ENCODE measurements at regions not wholly inside any gene's neighbourhood (a gene's known extent, or its start where the extent isn't known, plus 50 kb on each side); places are given as distances from the start of the nearest gene placed in this dataset.
A peak's percentile ranks its signal among the peaks of the same experiment; 100 is the strongest.

DNA sequence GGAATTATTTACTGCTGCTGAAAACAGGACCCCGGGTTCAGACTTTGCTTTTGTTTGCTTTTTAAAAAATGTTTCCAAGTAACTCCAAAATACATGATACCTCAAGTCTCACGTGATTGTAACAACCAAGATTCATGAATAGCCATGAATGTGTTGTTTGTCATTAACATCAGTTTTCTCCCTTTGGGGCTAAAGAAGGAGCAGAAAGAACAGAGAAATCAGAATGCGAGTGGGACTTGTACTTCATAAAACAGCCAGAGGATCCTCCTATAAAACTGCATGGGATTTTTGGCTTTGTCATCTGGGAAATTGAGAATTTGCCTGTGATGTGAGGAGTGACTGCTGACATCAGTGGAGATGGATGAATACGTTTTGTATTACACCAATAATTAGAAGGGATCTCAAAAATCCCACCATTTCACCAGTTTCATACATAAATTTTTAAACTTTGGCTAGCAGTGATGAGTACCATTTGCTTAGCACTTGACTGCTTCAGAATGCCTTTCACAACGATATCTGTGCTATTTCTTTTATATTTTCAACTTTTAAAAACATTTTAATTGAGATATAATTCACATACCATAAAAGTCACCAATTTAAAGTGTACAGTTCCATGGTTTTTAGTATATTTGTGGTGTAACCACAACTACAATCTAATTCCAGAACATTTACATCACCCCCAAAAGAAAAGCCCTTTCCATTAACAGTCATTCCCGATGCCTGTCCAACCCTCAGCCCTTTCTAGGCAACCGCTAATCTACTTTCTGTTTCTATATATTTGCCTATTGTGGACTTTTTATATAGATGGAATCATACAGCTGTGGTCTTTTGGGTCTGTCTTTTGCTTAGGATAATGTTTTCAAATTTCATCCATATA, 126.9 kb upstream of the ANKRD55 start:
- no peaks in the 10 kb centered on the region for H3K9me3 ChIP-seq
- H3K4me3 ChIP-seq, result no peak overlapping the region
- TF ChIP-seq, protein P1, sequence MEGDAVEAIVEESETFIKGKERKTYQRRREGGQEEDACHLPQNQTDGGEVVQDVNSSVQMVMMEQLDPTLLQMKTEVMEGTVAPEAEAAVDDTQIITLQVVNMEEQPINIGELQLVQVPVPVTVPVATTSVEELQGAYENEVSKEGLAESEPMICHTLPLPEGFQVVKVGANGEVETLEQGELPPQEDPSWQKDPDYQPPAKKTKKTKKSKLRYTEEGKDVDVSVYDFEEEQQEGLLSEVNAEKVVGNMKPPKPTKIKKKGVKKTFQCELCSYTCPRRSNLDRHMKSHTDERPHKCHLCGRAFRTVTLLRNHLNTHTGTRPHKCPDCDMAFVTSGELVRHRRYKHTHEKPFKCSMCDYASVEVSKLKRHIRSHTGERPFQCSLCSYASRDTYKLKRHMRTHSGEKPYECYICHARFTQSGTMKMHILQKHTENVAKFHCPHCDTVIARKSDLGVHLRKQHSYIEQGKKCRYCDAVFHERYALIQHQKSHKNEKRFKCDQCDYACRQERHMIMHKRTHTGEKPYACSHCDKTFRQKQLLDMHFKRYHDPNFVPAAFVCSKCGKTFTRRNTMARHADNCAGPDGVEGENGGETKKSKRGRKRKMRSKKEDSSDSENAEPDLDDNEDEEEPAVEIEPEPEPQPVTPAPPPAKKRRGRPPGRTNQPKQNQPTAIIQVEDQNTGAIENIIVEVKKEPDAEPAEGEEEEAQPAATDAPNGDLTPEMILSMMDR (IDR thresholded peaks at IDR 0.05), result no peak
- H3K27me3 ChIP-seq, result no peaks in the 10 kb centered on the region
- peaks cover 0 to 20% of the 10 kb centered on the region in 2 donors for H3K4me1 ChIP-seq
- H3K27ac ChIP-seq, result no peak overlapping the region
- no peak for DNase-seq (ENCODE audit: low spot score)
- H3K36me3 ChIP-seq, result no peaks in the 10 kb centered on the region

GRCh38 chr5:56358703-56359681, 125.9 kb upstream of the ANKRD55 start:
- TF ChIP-seq, protein P1 (IDR thresholded peaks at IDR 0.05), result no peak
- DNase-seq (ENCODE audit: low spot score), result peak; percentile 62
- H3K36me3 ChIP-seq, result no peaks in the 10 kb centered on the region
- peaks cover 0 to 20% of the 10 kb centered on the region in 2 donors for H3K4me1 ChIP-seq
- H3K4me3 ChIP-seq, result no peak overlapping the region
- H3K9me3 ChIP-seq, result no peaks in the 10 kb centered on the region
- no peak overlapping the region for H3K27ac ChIP-seq
- no peaks in the 10 kb centered on the region for H3K27me3 ChIP-seq

GRCh38 chr5:56358046-56358445, 124.9 kb upstream of the ANKRD55 start:
- peaks cover 0 to 20% of the 10 kb centered on the region in 2 donors for H3K4me1 ChIP-seq
- TF ChIP-seq, protein P1 (IDR thresholded peaks at IDR 0.05), result no peak
- no peak for DNase-seq (ENCODE audit: low spot score)
- no peak overlapping the region for H3K4me3 ChIP-seq
- H3K27me3 ChIP-seq, result no peaks in the 10 kb centered on the region
- H3K36me3 ChIP-seq, result no peaks in the 10 kb centered on the region
- no peak overlapping the region for H3K27ac ChIP-seq
- no peaks in the 10 kb centered on the region for H3K9me3 ChIP-seq

GRCh38 chr5:56357426-56357825, 124.3 kb upstream of the ANKRD55 start:
- H3K27ac ChIP-seq, result no peak overlapping the region
- no peaks in the 10 kb centered on the region for H3K9me3 ChIP-seq
- no peaks in the 10 kb centered on the region for H3K36me3 ChIP-seq
- H3K4me1 ChIP-seq, result peaks cover 0 to 21% of the 10 kb centered on the region in 2 donors
- TF ChIP-seq, protein P1 (IDR thresholded peaks at IDR 0.05), result no peak
- no peaks in the 10 kb centered on the region for H3K27me3 ChIP-seq
- no peak for DNase-seq (ENCODE audit: low spot score)
- no peak overlapping the region for H3K4me3 ChIP-seq

- Histone ChIP-seq H3K27me3 (no peaks in the 10 kb centered on the region), H3K36me3 (no peaks in the 10 kb centered on the region), H3K4me1 (peaks cover 0 to 25% of the 10 kb centered on the region in 2 donors), H3K4me3 (no peak overlapping the region), H3K9me3 (no peaks in the 10 kb centered on the region), H3K27ac (no peak overlapping the region)
- TF ChIP-seq, protein P1 (IDR thresholded peaks at IDR 0.05), result no peak
- DNase-seq (ENCODE audit: low spot score), result no peak
These were observed 123.7 kb upstream of the ANKRD55 start for GRCh38 chr5:56356836-56357160.

Measured in right atrium auricular region (tissue), 2 donors.